ENCODE measurements at regions not wholly inside any gene's neighbourhood (a gene's known extent, or its start where the extent isn't known, plus 50 kb on each side); places are given as distances from the start of the nearest gene placed in this dataset.

DNA sequence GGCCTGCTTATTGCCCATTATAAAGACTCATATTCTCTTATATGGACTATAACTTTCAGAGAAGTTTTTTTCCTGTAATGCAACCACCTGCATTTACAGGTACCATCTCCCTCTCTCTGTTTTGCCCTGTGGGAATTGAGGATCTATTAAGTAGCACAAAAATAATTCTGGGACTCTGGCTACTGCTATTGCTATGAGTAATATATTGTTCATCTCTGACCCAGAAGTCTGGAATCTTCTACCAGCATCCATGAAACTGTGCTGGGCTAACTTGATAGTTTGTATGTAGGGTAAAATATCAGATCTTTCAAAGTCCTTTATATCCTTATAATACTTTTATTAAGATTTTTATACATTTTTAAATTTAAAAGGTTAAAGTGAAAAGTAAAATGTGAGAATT, 607.2 kb downstream of the EFNA5 start:
- Histone ChIP-seq H3K9me3 (no peaks in the 10 kb centered on the region), H3K4me1 (ENCODE audit: control insufficient read depth in 1 of 2, extremely low read depth in 1 of 2, insufficient read depth in 2 of 2, low read length in 2 of 2) (no peaks in the 10 kb centered on the region), H3K27me3 (replicated peaks in 1 of 2; ENCODE audit: control insufficient read depth in 2 of 2, extremely low read depth in 1 of 2, insufficient read depth in 2 of 2, low read length in 1 of 2) (no peaks in the 10 kb centered on the region), H3K4me3 (ENCODE audit: control insufficient read depth in 1 of 2, extremely low read depth in 1 of 2, low read length in 1 of 2) (no peak overlapping the region), H3K36me3 (ENCODE audit: control insufficient read depth in 2 of 2, extremely low read depth in 1 of 2, insufficient read depth in 1 of 2, low read length in 1 of 2) (no peaks in the 10 kb centered on the region), H3K27ac (ENCODE audit: low read length) (no peak overlapping the region)
- Mint-ChIP-seq H3K36me3 (no peaks in the 10 kb centered on the region), H3K9me3 (peaks cover 0 to 4% (median 0%) of the 10 kb centered on the region in 3 donors), H3K27me3 (no peaks in the 10 kb centered on the region), H3K27ac (no peak overlapping the region), H3K4me3 (no peak overlapping the region), H3K4me1 (no peaks in the 10 kb centered on the region)
- CTCF ChIA-PET, result interaction anchor here in 1 of 2 donors (0.7 kb wide), 1 partner anchor 17 kb away, joined by 5 read pairs; no protein-coding TSS in a partner anchor
- no peak for DNase-seq
- no peak for ATAC-seq (replicated peaks in 1 of 4)
- POLR2A ChIA-PET, result no interaction called here

DNA sequence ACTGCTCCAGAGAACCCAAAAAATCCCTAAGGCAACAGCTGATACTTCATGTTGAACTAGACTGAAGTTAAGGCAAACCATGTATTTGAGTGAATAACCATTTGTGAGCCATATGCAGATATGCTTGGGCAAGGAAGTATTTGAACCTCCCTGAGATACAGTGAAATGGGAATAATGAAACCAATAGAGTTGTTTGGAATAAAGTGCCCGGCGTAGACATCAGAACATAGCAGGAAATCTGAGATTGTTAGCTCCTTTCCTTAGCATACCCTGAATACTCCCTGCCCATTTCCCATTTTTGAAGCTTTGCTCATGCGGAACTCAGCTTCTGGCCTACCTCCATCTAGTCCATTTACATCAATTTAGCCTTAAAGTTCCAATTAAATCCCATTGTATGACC, 611.9 kb downstream of the EFNA5 start:
- H3K4me3 ChIP-seq (ENCODE audit: control insufficient read depth in 1 of 2, extremely low read depth in 1 of 2, low read length in 1 of 2), result no peak overlapping the region
- ChIA-PET POLR2A (no interaction called here), CTCF (interaction anchor here in 1 of 2 donors (0.6 kb wide), 1 partner anchor 8 kb away, joined by 3 read pairs; no protein-coding TSS in a partner anchor)
- WGBS (ENCODE audit: insufficient coverage), result no CpG with 5 or more reads among the region's 3 CpGs
- H3K4me1 ChIP-seq (ENCODE audit: control insufficient read depth in 1 of 2, extremely low read depth in 1 of 2, insufficient read depth in 2 of 2, low read length in 2 of 2), result no peaks in the 10 kb centered on the region
- H3K4me3 Mint-ChIP-seq, result no peak overlapping the region
- H3K27ac ChIP-seq (ENCODE audit: low read length), result no peak overlapping the region
- H3K36me3 ChIP-seq (ENCODE audit: control insufficient read depth in 2 of 2, extremely low read depth in 1 of 2, insufficient read depth in 1 of 2, low read length in 1 of 2), result no peaks in the 10 kb centered on the region
- no peaks in the 10 kb centered on the region for H3K36me3 Mint-ChIP-seq
- no peak for DNase-seq
- H3K9me3 ChIP-seq, result no peaks in the 10 kb centered on the region
- peaks cover 0 to 8% (median 0%) of the 10 kb centered on the region in 3 donors for H3K9me3 Mint-ChIP-seq
- no peaks in the 10 kb centered on the region for H3K4me1 Mint-ChIP-seq
- no peaks in the 10 kb centered on the region for H3K27me3 Mint-ChIP-seq
- no peaks in the 10 kb centered on the region for H3K27me3 ChIP-seq (replicated peaks in 1 of 2; ENCODE audit: control insufficient read depth in 2 of 2, extremely low read depth in 1 of 2, insufficient read depth in 2 of 2, low read length in 1 of 2)
- H3K27ac Mint-ChIP-seq, result no peak overlapping the region
- no peak for ATAC-seq (replicated peaks in 1 of 4)

DNA sequence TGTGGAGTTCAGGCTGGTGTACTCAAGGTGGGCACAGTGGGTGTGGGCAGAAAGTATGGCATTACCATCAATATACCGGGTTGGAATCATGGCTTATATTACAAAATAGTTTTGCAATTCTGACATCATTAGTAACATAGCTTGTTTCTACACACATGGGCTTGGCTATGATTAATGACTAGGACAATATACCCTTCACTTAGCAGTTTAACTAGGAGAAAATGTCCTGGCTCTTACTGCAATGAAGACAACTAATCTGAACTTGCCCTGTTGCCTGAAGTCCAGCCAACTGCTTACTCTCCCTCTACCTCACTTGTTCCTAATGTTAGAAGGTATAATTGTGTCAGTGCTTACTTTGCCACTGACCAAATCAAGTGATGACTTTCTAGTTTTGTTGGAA, 612.5 kb downstream of the EFNA5 start:
- POLR2A ChIA-PET, result interaction anchor here in 1 of 2 donors (0.7 kb wide), 1 partner anchor 193 kb away, joined by 12 read pairs; no protein-coding TSS in a partner anchor
- H3K4me1 Mint-ChIP-seq, result no peaks in the 10 kb centered on the region

DNA sequence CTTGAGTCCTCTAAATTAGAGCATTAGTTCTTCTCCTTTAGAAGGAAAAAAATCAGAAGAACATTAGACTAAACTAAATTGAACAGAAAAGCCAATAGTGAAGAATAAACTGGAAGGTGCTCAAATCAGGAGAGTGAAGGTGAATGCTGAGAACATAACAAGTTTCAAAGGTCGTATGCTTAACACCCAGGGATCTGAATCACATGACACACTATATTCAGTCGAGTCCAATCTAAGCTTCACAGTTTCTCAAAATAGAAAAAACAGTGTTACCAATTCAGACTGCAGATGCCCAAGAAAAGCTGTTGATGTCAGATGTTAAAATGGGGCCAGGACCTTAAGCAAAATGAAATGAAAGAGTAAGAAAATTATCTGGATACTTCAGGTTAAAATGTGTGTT, 614.5 kb downstream of the EFNA5 start:
- Histone ChIP-seq H3K27me3 (replicated peaks in 1 of 2; ENCODE audit: control insufficient read depth in 2 of 2, extremely low read depth in 1 of 2, insufficient read depth in 2 of 2, low read length in 1 of 2) (no peaks in the 10 kb centered on the region), H3K4me1 (ENCODE audit: control insufficient read depth in 1 of 2, extremely low read depth in 1 of 2, insufficient read depth in 2 of 2, low read length in 2 of 2) (no peaks in the 10 kb centered on the region), H3K36me3 (ENCODE audit: control insufficient read depth in 2 of 2, extremely low read depth in 1 of 2, insufficient read depth in 1 of 2, low read length in 1 of 2) (no peaks in the 10 kb centered on the region), H3K27ac (ENCODE audit: low read length) (no peak overlapping the region), H3K9me3 (no peaks in the 10 kb centered on the region), H3K4me3 (ENCODE audit: control insufficient read depth in 1 of 2, extremely low read depth in 1 of 2, low read length in 1 of 2) (no peak overlapping the region)
- DNase-seq, result no peak
- Mint-ChIP-seq H3K27me3 (no peaks in the 10 kb centered on the region), H3K4me1 (no peaks in the 10 kb centered on the region), H3K4me3 (no peak overlapping the region), H3K36me3 (no peaks in the 10 kb centered on the region), H3K9me3 (peaks cover 0 to 9% (median 0%) of the 10 kb centered on the region in 3 donors), H3K27ac (no peak overlapping the region)
- CTCF ChIA-PET, result no interaction called here
- POLR2A ChIA-PET, result no interaction called here
- no CpG with 5 or more reads among the region's 2 CpGs for WGBS (ENCODE audit: insufficient coverage)
- no peak for ATAC-seq (replicated peaks in 1 of 4)

More for the DNA sequence above, 612.5 kb downstream of the EFNA5 start:
- no peak overlapping the region for H3K27ac ChIP-seq (ENCODE audit: low read length)
- Mint-ChIP-seq H3K27me3 (no peaks in the 10 kb centered on the region), H3K27ac (no peak overlapping the region), H3K36me3 (no peaks in the 10 kb centered on the region), H3K4me3 (no peak overlapping the region), H3K9me3 (peaks cover 0 to 8% (median 0%) of the 10 kb centered on the region in 3 donors)
- no peaks in the 10 kb centered on the region for H3K4me1 ChIP-seq (ENCODE audit: control insufficient read depth in 1 of 2, extremely low read depth in 1 of 2, insufficient read depth in 2 of 2, low read length in 2 of 2)
- no peak for ATAC-seq (replicated peaks in 1 of 4)
- WGBS (ENCODE audit: insufficient coverage), result 86% methylated on average over 1 of the region's 1 CpG
- CTCF ChIA-PET, result interaction anchor here in 1 of 2 donors (0.6 kb wide), 1 partner anchor 8 kb away, joined by 3 read pairs; no protein-coding TSS in a partner anchor
- H3K36me3 ChIP-seq (ENCODE audit: control insufficient read depth in 2 of 2, extremely low read depth in 1 of 2, insufficient read depth in 1 of 2, low read length in 1 of 2), result no peaks in the 10 kb centered on the region
- H3K9me3 ChIP-seq, result no peaks in the 10 kb centered on the region
- no peaks in the 10 kb centered on the region for H3K27me3 ChIP-seq (replicated peaks in 1 of 2; ENCODE audit: control insufficient read depth in 2 of 2, extremely low read depth in 1 of 2, insufficient read depth in 2 of 2, low read length in 1 of 2)
- no peak overlapping the region for H3K4me3 ChIP-seq (ENCODE audit: control insufficient read depth in 1 of 2, extremely low read depth in 1 of 2, low read length in 1 of 2)
- DNase-seq, result no peak

DNA sequence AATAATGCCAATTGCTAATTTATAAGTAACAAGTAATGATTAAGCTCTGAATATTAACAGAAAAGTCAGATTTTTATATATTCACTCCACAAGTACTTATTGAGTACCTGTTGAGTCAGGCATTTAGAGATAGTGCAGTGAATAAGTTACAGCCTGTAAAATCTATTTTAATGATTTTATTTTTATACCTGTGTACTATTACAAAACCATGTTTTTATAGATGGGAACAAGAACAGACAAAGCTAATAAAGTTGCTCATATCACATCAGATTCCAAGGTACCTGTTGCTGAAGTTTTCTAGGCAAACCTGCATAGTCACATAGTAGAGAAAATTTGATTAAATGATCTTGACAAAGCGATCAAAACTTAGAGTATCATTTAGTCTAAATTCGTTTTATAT, 623.7 kb downstream of the EFNA5 start:
- Histone ChIP-seq H3K36me3 (ENCODE audit: control insufficient read depth in 2 of 2, extremely low read depth in 1 of 2, insufficient read depth in 1 of 2, low read length in 1 of 2) (no peaks in the 10 kb centered on the region), H3K4me1 (ENCODE audit: control insufficient read depth in 1 of 2, extremely low read depth in 1 of 2, insufficient read depth in 2 of 2, low read length in 2 of 2) (no peaks in the 10 kb centered on the region), H3K4me3 (ENCODE audit: control insufficient read depth in 1 of 2, extremely low read depth in 1 of 2, low read length in 1 of 2) (no peak overlapping the region), H3K27me3 (replicated peaks in 1 of 2; ENCODE audit: control insufficient read depth in 2 of 2, extremely low read depth in 1 of 2, insufficient read depth in 2 of 2, low read length in 1 of 2) (no peaks in the 10 kb centered on the region), H3K9me3 (no peaks in the 10 kb centered on the region), H3K27ac (ENCODE audit: low read length) (no peak overlapping the region)
- ChIA-PET CTCF (interaction anchor here in 1 of 2 donors (0.6 kb wide), 1 partner anchor 30 kb away, joined by 3 read pairs; no protein-coding TSS in a partner anchor), POLR2A (no interaction called here)
- no peak for ATAC-seq (replicated peaks in 1 of 4)
- Mint-ChIP-seq H3K36me3 (no peaks in the 10 kb centered on the region), H3K4me3 (no peak overlapping the region), H3K27me3 (no peaks in the 10 kb centered on the region), H3K9me3 (peaks cover 0 to 6% (median 3%) of the 10 kb centered on the region in 3 donors), H3K4me1 (no peaks in the 10 kb centered on the region), H3K27ac (no peak overlapping the region)
- no peak for DNase-seq
- WGBS (ENCODE audit: insufficient coverage), result no CpG with 5 or more reads among the region's 2 CpGs

DNA sequence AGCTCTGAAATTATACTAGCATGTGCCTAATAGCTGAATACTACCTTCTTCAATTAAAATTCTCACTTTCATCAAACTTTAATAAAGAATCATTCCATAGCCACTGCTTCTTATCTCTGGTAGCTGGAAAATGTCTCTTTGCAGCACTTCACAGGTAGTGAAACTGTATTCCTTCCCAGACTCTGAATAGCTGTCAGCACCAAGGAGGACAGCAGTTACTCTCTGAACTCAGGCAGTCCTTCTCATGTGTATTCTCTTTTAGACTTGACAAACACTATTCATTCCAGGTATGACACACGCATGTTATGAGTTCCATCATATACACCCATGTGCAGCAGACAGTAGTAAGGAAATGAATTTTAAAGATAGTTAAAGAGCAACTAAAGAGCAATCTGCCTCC, 627.1 kb downstream of the EFNA5 start:
- no CpG with 5 or more reads among the region's 1 CpG for WGBS (ENCODE audit: insufficient coverage)
- H3K27me3 Mint-ChIP-seq, result no peaks in the 10 kb centered on the region
- DNase-seq (no peak), ATAC-seq (replicated peaks in 1 of 4) (no peak)
- Histone ChIP-seq H3K27ac (ENCODE audit: low read length) (no peak overlapping the region), H3K9me3 (no peaks in the 10 kb centered on the region), H3K27me3 (replicated peaks in 1 of 2; ENCODE audit: control insufficient read depth in 2 of 2, extremely low read depth in 1 of 2, insufficient read depth in 2 of 2, low read length in 1 of 2) (no peaks in the 10 kb centered on the region), H3K4me1 (ENCODE audit: control insufficient read depth in 1 of 2, extremely low read depth in 1 of 2, insufficient read depth in 2 of 2, low read length in 2 of 2) (no peaks in the 10 kb centered on the region), H3K36me3 (ENCODE audit: control insufficient read depth in 2 of 2, extremely low read depth in 1 of 2, insufficient read depth in 1 of 2, low read length in 1 of 2) (no peaks in the 10 kb centered on the region), H3K4me3 (ENCODE audit: control insufficient read depth in 1 of 2, extremely low read depth in 1 of 2, low read length in 1 of 2) (no peak overlapping the region)
- no peaks in the 10 kb centered on the region for H3K36me3 Mint-ChIP-seq
- H3K9me3 Mint-ChIP-seq, result peaks cover under 1 to 3% (median under 1%) of the 10 kb centered on the region in 3 donors
- ChIA-PET POLR2A (no interaction called here), CTCF (no interaction called here)
- no peak overlapping the region for H3K4me3 Mint-ChIP-seq
- H3K4me1 Mint-ChIP-seq, result no peaks in the 10 kb centered on the region
- H3K27ac Mint-ChIP-seq, result no peak overlapping the region

DNA sequence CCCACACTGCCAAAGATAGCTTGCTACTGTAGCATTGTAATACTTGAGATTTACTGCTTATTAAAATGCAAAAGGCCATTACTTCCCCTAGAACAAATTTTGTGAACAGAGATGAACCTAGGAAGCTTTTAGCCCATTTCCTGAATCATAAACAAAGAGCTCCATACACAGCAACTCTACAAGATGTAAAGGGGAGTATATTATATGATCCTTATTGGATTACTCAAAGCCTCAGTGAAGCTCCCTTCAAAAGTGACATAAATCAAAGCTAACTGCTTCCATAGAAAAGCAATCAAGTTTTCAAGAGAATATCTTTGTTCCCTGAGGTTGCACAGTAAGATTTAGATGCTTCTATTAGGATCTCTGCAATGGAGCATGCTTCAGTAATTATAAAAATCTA, 629.8 kb downstream of the EFNA5 start:
- Mint-ChIP-seq H3K36me3 (no peaks in the 10 kb centered on the region), H3K9me3 (peaks cover 7 to 19% (median 14%) of the 10 kb centered on the region in 3 donors), H3K27ac (no peak overlapping the region), H3K27me3 (no peaks in the 10 kb centered on the region), H3K4me1 (no peaks in the 10 kb centered on the region), H3K4me3 (no peak overlapping the region)
- no peaks in the 10 kb centered on the region for H3K27me3 ChIP-seq (replicated peaks in 1 of 2; ENCODE audit: control insufficient read depth in 2 of 2, extremely low read depth in 1 of 2, insufficient read depth in 2 of 2, low read length in 1 of 2)
- H3K36me3 ChIP-seq (ENCODE audit: control insufficient read depth in 2 of 2, extremely low read depth in 1 of 2, insufficient read depth in 1 of 2, low read length in 1 of 2), result no peaks in the 10 kb centered on the region
- H3K4me1 ChIP-seq (ENCODE audit: control insufficient read depth in 1 of 2, extremely low read depth in 1 of 2, insufficient read depth in 2 of 2, low read length in 2 of 2), result no peaks in the 10 kb centered on the region
- H3K4me3 ChIP-seq (ENCODE audit: control insufficient read depth in 1 of 2, extremely low read depth in 1 of 2, low read length in 1 of 2), result no peak overlapping the region
- no peaks in the 10 kb centered on the region for H3K9me3 ChIP-seq
- no peak for DNase-seq
- no peak overlapping the region for H3K27ac ChIP-seq (ENCODE audit: low read length)
- ATAC-seq (replicated peaks in 1 of 4), result no peak
- ChIA-PET CTCF (no interaction called here), POLR2A (interaction anchor here in 1 of 2 donors (0.7 kb wide), 1 partner anchor 1510 kb away, joined by 3 read pairs; no protein-coding TSS in a partner anchor)

Data from T-cell (primary cell).